ENCODE measurements at regions not wholly inside any gene's neighbourhood (a gene's known extent, or its start where the extent isn't known, plus 50 kb on each side); places are given as distances from the start of the nearest gene placed in this dataset.

DNA sequence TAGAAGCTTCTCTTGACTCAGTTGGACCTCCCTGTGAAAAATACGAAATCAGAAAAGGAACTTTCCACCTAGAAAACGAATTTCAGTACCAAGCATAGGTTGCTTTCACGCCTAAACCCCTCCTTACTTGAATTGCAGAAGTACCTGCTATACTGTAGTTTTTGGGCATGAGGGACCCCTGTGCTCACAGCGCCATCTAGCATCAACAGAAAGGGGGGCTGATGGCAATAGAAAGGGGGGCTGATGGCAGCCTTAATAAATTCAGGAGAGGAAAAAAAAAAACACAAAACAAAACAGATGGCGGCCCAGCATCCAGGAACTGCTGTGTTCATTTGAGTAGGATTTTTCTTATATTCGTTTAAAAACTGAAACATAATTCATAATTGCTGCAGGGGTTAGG is 96.7 kb downstream of the NPAP1 start:
- TF ChIP-seq, protein P1, sequence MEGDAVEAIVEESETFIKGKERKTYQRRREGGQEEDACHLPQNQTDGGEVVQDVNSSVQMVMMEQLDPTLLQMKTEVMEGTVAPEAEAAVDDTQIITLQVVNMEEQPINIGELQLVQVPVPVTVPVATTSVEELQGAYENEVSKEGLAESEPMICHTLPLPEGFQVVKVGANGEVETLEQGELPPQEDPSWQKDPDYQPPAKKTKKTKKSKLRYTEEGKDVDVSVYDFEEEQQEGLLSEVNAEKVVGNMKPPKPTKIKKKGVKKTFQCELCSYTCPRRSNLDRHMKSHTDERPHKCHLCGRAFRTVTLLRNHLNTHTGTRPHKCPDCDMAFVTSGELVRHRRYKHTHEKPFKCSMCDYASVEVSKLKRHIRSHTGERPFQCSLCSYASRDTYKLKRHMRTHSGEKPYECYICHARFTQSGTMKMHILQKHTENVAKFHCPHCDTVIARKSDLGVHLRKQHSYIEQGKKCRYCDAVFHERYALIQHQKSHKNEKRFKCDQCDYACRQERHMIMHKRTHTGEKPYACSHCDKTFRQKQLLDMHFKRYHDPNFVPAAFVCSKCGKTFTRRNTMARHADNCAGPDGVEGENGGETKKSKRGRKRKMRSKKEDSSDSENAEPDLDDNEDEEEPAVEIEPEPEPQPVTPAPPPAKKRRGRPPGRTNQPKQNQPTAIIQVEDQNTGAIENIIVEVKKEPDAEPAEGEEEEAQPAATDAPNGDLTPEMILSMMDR (IDR thresholded peaks at IDR 0.05) = no peak
- TF ChIP-seq POLR2AphosphoS5 (IDR thresholded peaks at IDR 0.05) (no peak), EP300 (IDR thresholded peaks at IDR 0.05) (no peak)
